HepG2 (cell line): ENCODE measurements at regions not wholly inside any gene's neighbourhood (a gene's known extent, or its start where the extent isn't known, plus 50 kb on each side); places are given as distances from the start of the nearest gene placed in this dataset.

Source experiments
- CEBPB ChIP-seq: IDR thresholded peaks from 2 replicates; pipeline ENCODE4 v1.6.1; 2011; ENCODE audit warnings: low read depth, low read length, improper control_type of control experiment, borderline replicate concordance
- EP300 ChIP-seq, 3 experiments: sonication (generic) in 1 of 3; formaldehyde crosslinking in 1 of 3; IDR thresholded peaks; 2 replicates each; pipeline versions ENCODE4 v1.5.1 to v1.6.1; 2011 to 2020; ENCODE audit warnings: low read depth in 2 of 3, low read length in 2 of 3, borderline replicate concordance in 1 of 3, improper control_type of control experiment in 1 of 3, mild to moderate bottlenecking in 1 of 3, missing genetic modification reagents in 1 of 3, moderate library complexity in 1 of 3
- ETV6 ChIP-seq: sonication (generic); formaldehyde crosslinking; conservative IDR thresholded peaks from 2 replicates; pipeline ENCODE4 v1.4.0; 2020; ENCODE audit warnings: missing genetic modification reagents
- FOXK1 ChIP-seq: sonication (generic); formaldehyde crosslinking; IDR thresholded peaks from 2 replicates; pipeline ENCODE4 v1.4.0; 2020; ENCODE audit warnings: low read depth, missing genetic modification reagents, borderline replicate concordance
- GMEB1 ChIP-seq: sonication (generic); formaldehyde crosslinking; IDR thresholded peaks from 2 replicates; pipeline ENCODE4 v1.5.1; 2020; ENCODE audit warnings: missing genetic modification reagents, mild to moderate bottlenecking, borderline replicate concordance
- IRX3 ChIP-seq: sonication (generic); formaldehyde crosslinking; IDR thresholded peaks from 2 replicates; pipeline ENCODE4 v1.8.1; 2023; ENCODE audit warnings: mild to moderate bottlenecking, low read depth, missing genetic modification reagents, borderline replicate concordance
- MATR3 ChIP-seq: sonication (generic); formaldehyde crosslinking; IDR thresholded peaks from 2 replicates; pipeline ENCODE4 v1.4.0; 2020; ENCODE audit warnings: missing genetic modification reagents
- MYC ChIP-seq: sonication (generic); formaldehyde crosslinking; IDR thresholded peaks from 2 replicates; pipeline ENCODE4 v1.9.0; 2021; ENCODE audit warnings: missing genetic modification reagents, borderline replicate concordance
- NPAS2 ChIP-seq: sonication (generic); formaldehyde crosslinking; IDR thresholded peaks from 2 replicates; pipeline ENCODE4 v1.8.0; 2022; ENCODE audit warnings: mild to moderate bottlenecking, missing genetic modification reagents, borderline replicate concordance
- SKI ChIP-seq: fragments of 450-650 bp; IDR thresholded peaks from one replicate; pipeline ENCODE4 v1.6.1; 2018; ENCODE audit warnings: mild to moderate bottlenecking; ENCODE audit not compliant: partially characterized antibody
- TCF7 ChIP-seq: sonication (generic); IDR thresholded peaks from 2 replicates; pipeline ENCODE4 v1.6.1; 2016; ENCODE audit warnings: antibody characterized with exemption, low read depth
- ZMYM4 ChIP-seq: sonication (generic); formaldehyde crosslinking; IDR thresholded peaks from 2 replicates; pipeline ENCODE4 v1.8.1; 2023; ENCODE audit warnings: mild to moderate bottlenecking, missing genetic modification reagents
- ZNF281 ChIP-seq: sonication (generic); formaldehyde crosslinking; IDR thresholded peaks from 2 replicates; pipeline ENCODE4 v1.4.0; 2020; ENCODE audit warnings: missing genetic modification reagents, borderline replicate concordance
- ZNF878 ChIP-seq: sonication (generic); formaldehyde crosslinking; IDR thresholded peaks from 2 replicates; pipeline ENCODE4 v1.8.1; 2023; ENCODE audit warnings: mild to moderate bottlenecking, missing genetic modification reagents, moderate library complexity

DNA sequence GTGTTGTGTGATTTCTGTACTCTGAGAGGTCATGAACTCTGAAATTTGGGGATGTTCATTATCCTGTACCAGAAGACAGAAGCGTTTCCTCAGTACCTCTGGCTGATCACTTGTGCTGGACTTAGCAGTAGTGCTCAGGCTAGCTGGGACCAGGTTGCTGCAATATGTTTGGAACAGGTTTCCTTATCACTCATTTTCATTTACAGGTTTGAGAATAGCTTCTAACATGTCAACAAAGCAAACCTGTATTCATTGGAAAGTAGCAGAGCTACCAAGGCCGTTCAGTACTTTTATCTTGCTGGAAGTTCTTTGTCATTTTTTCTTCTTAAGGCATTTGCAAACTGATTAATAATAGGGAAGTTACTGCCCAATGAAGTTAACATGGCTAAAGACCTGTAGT lies 242.9 kb upstream of the ANKRD50 start:
- TF ChIP-seq FOXK1 (CRISPR knock-in tag) = no peak
- TF ChIP-seq SKI = no peak
- TF ChIP-seq ZNF878 (CRISPR knock-in tag) = no peak
- TF ChIP-seq NPAS2 (CRISPR knock-in tag) = no peak
- TF ChIP-seq TCF7 = no peak
- TF ChIP-seq EP300 (IDR thresholded peaks at IDR 0.05; ENCODE audit: low read depth in 2 of 2, low read length in 2 of 2) = no peak
- TF ChIP-seq EP300 (CRISPR knock-in tag; IDR thresholded peaks at IDR 0.05; ENCODE audit: borderline replicate concordance) = no peak
- TF ChIP-seq ETV6 (CRISPR knock-in tag) = no peak
- TF ChIP-seq GMEB1 = no peak
- no peak for TF ChIP-seq CEBPB
- no peak for TF ChIP-seq IRX3 (CRISPR knock-in tag)
- no peak for TF ChIP-seq MYC
- TF ChIP-seq MATR3 (CRISPR knock-in tag) = no peak
- no peak for TF ChIP-seq ZMYM4 (CRISPR knock-in tag)
- TF ChIP-seq ZNF281 = no peak
